ENCODE measurements at regions not wholly inside any gene's neighbourhood (a gene's known extent, or its start where the extent isn't known, plus 50 kb on each side); places are given as distances from the start of the nearest gene placed in this dataset.

DNA sequence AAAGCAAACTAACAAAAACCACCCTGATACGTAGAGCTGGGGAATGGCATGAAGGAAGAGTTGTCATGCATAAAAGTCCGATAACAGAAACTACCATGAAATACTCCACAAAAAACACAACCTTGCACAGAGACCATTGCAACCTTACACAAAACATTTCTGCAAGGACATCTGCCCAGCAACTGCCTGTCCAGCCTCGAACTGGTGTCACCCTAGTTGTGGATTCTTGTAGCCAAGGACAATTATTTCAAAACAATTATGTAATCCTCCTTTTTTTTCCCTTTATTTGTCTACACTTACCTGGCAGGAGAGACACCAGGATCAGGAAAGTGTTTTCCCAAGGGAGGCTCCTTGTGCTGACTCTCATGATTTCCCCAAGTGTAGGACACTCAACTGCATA is 232.5 kb upstream of the SYNDIG1 start:
- ChIA-PET POLR2A (no interaction called here), CTCF (no interaction called here)
- H3K27ac ChIP-seq (ENCODE audit: low read length): no peak overlapping the region
- TF ChIP-seq POLR2AphosphoS5 (IDR thresholded peaks at IDR 0.05; ENCODE audit: low read depth, low read length) (no peak), REST (IDR thresholded peaks at IDR 0.05; ENCODE audit: insufficient read depth in 1 of 2, low read depth in 2 of 2, low read length in 1 of 2) (no peak), SIN3A (IDR thresholded peaks at IDR 0.05; ENCODE audit: borderline replicate concordance, insufficient read depth, low read depth, low read length) (no peak), TCF7L2 (IDR thresholded peaks at IDR 0.05; ENCODE audit: low read depth, low read length) (no peak), CTCF (IDR thresholded peaks at IDR 0.05) (no peak)
- no peak overlapping the region for H3K4me3 ChIP-seq (ENCODE audit: low read depth in 2 of 2, low read length in 2 of 2)
- no peaks in the 10 kb centered on the region for H3K4me1 ChIP-seq (ENCODE audit: control insufficient read depth, insufficient read depth, low read length)
- intact Hi-C loops (cut with micrococcal nuclease; ENCODE audit: unreplicated experiment) (no loop called here), in situ Hi-C loops (cut with HindIII; ENCODE audit: low pct_unique_long_range_greater_than_20kb, low sequenced_read_pairs) (no loop called here)
- DNase-seq (ENCODE audit: low read depth, low spot score): no peak
- H3K9me3 ChIP-seq (ENCODE audit: control insufficient read depth, insufficient read depth, low read depth, low read length): no peaks in the 10 kb centered on the region
- ATAC-seq: no peak
- H3K27me3 ChIP-seq (ENCODE audit: control insufficient read depth, insufficient read depth, low read length): no peaks in the 10 kb centered on the region; the same call in 1 of the 2 replicates
- no TSS peak for BruUV-seq (replicated peaks)
- no peaks in the 10 kb centered on the region for H3K36me3 ChIP-seq (ENCODE audit: control insufficient read depth, insufficient read depth, low read length)

DNA sequence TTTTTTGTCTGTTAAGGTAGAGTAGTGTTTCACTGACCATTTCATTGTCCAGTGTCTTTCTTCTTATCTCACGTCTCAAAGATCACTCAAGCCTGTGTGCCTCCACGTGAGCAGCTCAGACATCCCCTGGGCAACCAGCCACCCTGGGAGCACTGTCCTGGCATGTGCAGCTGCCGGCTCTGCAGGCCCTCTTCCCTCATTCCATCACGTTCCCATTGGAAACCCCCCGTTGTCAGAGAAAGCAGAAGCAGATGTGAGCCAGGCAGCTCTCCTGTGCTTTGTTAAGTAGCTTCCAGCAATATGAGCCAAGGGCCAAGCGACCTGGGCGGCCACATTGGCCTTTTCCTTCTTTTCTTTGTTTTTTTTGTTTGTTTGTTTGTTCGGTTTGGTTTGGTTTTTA is 233.2 kb upstream of the SYNDIG1 start:
- intact Hi-C loops (cut with micrococcal nuclease; ENCODE audit: unreplicated experiment) (no loop called here), in situ Hi-C loops (cut with HindIII; ENCODE audit: low pct_unique_long_range_greater_than_20kb, low sequenced_read_pairs) (no loop called here)
- BruUV-seq (replicated peaks): no TSS peak
- no peaks in the 10 kb centered on the region; the same call in 1 of the 2 replicates for H3K27me3 ChIP-seq (ENCODE audit: control insufficient read depth, insufficient read depth, low read length)
- H3K9me3 ChIP-seq (ENCODE audit: control insufficient read depth, insufficient read depth, low read depth, low read length): no peaks in the 10 kb centered on the region
- H3K36me3 ChIP-seq (ENCODE audit: control insufficient read depth, insufficient read depth, low read length): no peaks in the 10 kb centered on the region
- no peak for ATAC-seq
- DNase-seq (ENCODE audit: low read depth, low spot score): no peak
- H3K4me3 ChIP-seq (ENCODE audit: low read depth in 2 of 2, low read length in 2 of 2): no peak overlapping the region
- CTCF ChIA-PET: no interaction called here
- TF ChIP-seq CTCF (IDR thresholded peaks at IDR 0.05) (no peak), TCF7L2 (IDR thresholded peaks at IDR 0.05; ENCODE audit: low read depth, low read length) (no peak), REST (IDR thresholded peaks at IDR 0.05; ENCODE audit: insufficient read depth in 1 of 2, low read depth in 2 of 2, low read length in 1 of 2) (no peak), SIN3A (IDR thresholded peaks at IDR 0.05; ENCODE audit: borderline replicate concordance, insufficient read depth, low read depth, low read length) (no peak), POLR2AphosphoS5 (IDR thresholded peaks at IDR 0.05; ENCODE audit: low read depth, low read length) (no peak)
- H3K27ac ChIP-seq (ENCODE audit: low read length): no peak overlapping the region
- POLR2A ChIA-PET: no interaction called here
- H3K4me1 ChIP-seq (ENCODE audit: control insufficient read depth, insufficient read depth, low read length): no peaks in the 10 kb centered on the region
